ENCODE measurements at regions not wholly inside any gene's neighbourhood (a gene's known extent, or its start where the extent isn't known, plus 50 kb on each side); places are given as distances from the start of the nearest gene placed in this dataset.

DNA sequence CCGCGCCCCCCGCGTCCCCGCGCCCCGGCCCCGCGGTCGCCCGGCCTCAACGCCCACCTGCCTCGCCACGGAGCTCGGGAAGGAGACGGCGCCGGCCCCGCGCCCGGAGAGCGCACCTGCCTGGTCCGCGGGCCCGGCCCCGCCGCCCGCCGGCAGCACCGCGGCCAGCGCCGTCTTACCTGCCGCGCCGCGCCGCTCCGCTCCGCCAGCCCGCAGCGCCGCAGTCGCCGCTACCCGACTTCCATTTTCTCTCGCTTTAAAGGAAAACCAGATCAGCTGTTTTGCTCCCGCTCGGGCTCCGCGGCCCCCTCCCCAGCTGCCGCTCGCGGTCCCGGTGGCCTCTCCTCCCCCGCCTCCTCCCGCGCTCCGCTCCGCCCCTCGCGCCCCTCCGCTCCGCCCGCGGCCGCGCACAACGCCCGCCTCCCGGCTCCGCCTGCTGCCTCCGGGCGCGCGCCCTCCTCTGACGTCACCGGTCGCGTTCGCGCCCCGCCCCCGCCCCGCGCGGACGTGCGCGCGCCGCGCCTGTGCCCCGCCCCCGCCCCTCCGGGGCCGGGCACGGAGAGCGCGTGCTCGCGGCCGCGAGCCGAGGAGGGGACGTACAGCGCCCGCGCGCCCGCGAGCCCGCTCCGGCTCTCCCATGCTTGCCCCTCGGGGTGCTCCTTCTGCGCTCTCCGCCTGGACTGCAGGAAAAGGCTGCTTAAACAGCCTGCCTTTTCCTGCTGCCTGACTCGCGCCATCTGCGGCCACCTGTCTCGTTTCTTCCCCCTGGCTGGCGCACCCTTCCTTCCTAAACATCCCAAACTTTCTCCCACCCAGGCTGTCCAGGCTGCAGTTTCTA lies 159.8 kb upstream of the CHRNA7 start, which contains the start of gene OTUD7A:
- TF ChIP-seq, protein P1, sequence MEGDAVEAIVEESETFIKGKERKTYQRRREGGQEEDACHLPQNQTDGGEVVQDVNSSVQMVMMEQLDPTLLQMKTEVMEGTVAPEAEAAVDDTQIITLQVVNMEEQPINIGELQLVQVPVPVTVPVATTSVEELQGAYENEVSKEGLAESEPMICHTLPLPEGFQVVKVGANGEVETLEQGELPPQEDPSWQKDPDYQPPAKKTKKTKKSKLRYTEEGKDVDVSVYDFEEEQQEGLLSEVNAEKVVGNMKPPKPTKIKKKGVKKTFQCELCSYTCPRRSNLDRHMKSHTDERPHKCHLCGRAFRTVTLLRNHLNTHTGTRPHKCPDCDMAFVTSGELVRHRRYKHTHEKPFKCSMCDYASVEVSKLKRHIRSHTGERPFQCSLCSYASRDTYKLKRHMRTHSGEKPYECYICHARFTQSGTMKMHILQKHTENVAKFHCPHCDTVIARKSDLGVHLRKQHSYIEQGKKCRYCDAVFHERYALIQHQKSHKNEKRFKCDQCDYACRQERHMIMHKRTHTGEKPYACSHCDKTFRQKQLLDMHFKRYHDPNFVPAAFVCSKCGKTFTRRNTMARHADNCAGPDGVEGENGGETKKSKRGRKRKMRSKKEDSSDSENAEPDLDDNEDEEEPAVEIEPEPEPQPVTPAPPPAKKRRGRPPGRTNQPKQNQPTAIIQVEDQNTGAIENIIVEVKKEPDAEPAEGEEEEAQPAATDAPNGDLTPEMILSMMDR (IDR thresholded peaks at IDR 0.05; ENCODE audit: extremely low read depth in 1 of 2, insufficient read depth in 1 of 2, low read depth in 1 of 2, low read length in 2 of 2) = no peak
- no peak for TF ChIP-seq POLR2A (IDR thresholded peaks at IDR 0.05; ENCODE audit: low read depth, low read length)
- TF ChIP-seq POLR2AphosphoS5 (IDR thresholded peaks at IDR 0.05; ENCODE audit: insufficient read depth, low read depth, low read length) = no peak
- TF ChIP-seq EZH2 (IDR thresholded peaks at IDR 0.05; ENCODE audit: borderline replicate concordance, low read depth, low read length, severe bottlenecking) = no peak
- TF ChIP-seq, protein P2, sequence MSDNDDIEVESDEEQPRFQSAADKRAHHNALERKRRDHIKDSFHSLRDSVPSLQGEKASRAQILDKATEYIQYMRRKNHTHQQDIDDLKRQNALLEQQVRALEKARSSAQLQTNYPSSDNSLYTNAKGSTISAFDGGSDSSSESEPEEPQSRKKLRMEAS (IDR thresholded peaks at IDR 0.05; ENCODE audit: insufficient read depth, insufficient read length) = no peak
- TF ChIP-seq MYC (IDR thresholded peaks at IDR 0.05; ENCODE audit: low read depth, low read length) = no peak
- no peak for TF ChIP-seq JUN (IDR thresholded peaks at IDR 0.05; ENCODE audit: borderline replicate concordance, insufficient read depth, insufficient read length, low read depth)

Measured in endothelial cell of umbilical vein (primary cell).